CMK (cell line): ENCODE measurements at regions not wholly inside any gene's neighbourhood (a gene's known extent, or its start where the extent isn't known, plus 50 kb on each side); places are given as distances from the start of the nearest gene placed in this dataset.
A peak's percentile ranks its signal among the peaks of the same experiment; 100 is the strongest.

Experiments
- DNase-seq: peaks from one replicate; pipeline ENCODE4 v3.0.0-alpha.2; 2010; ENCODE audit warnings: low read depth

- DNase-seq = no peak
Observed at GRCh38 chr13:97631158-97631557, 197.2 kb downstream of the RAP2A start.

GRCh38 chr13:97639236-97639635 is 205.3 kb downstream of the RAP2A start:
- DNase-seq = no peak

GRCh38 chr13:97640268-97640667 is 206.3 kb downstream of the RAP2A start:
- DNase-seq = no peak

- DNase-seq = peak; percentile 26
Observed at GRCh38 chr13:97648171-97648880, 214.4 kb downstream of the RAP2A start.

GRCh38 chr13:97648881-97649224 is 214.9 kb downstream of the RAP2A start:
- no peak for DNase-seq

- DNase-seq = no peak
Observed at GRCh38 chr13:97653443-97654140, 219.6 kb downstream of the RAP2A start.

- DNase-seq = no peak
Observed at GRCh38 chr13:97654236-97654635, 220.3 kb downstream of the RAP2A start.

GRCh38 chr13:97658556-97658955 is 224.6 kb downstream of the RAP2A start:
- DNase-seq = no peak

- no peak for DNase-seq
Observed at GRCh38 chr13:97659602-97660001, 225.6 kb downstream of the RAP2A start.

GRCh38 chr13:97660594-97661260 is 226.8 kb downstream of the RAP2A start:
- no peak for DNase-seq

- DNase-seq = no peak
Observed at GRCh38 chr13:97686594-97686993, 252.6 kb downstream of the RAP2A start.

- DNase-seq = no peak
Observed at GRCh38 chr13:97692628-97693027, 258.7 kb downstream of the RAP2A start.

- no peak for DNase-seq
Observed at GRCh38 chr13:97695684-97696083, 257.8 kb upstream of the IPO5 start.

GRCh38 chr13:97696921-97697320 is 256.6 kb upstream of the IPO5 start:
- no peak for DNase-seq

- no peak for DNase-seq
Observed at GRCh38 chr13:97700306-97700848, 253.1 kb upstream of the IPO5 start.

GRCh38 chr13:97702614-97703013 is 250.9 kb upstream of the IPO5 start:
- DNase-seq = no peak

- DNase-seq = no peak
Observed at GRCh38 chr13:97710797-97711196, 242.7 kb upstream of the IPO5 start.

GRCh38 chr13:97712770-97713169 is 240.7 kb upstream of the IPO5 start:
- DNase-seq = no peak

GRCh38 chr13:97715763-97716162 is 237.7 kb upstream of the IPO5 start:
- no peak for DNase-seq

- no peak for DNase-seq
Observed at GRCh38 chr13:97716746-97717145, 236.7 kb upstream of the IPO5 start.

- no peak for DNase-seq
Observed at GRCh38 chr13:97719736-97720135, 233.7 kb upstream of the IPO5 start.

GRCh38 chr13:97720896-97721295 is 232.6 kb upstream of the IPO5 start:
- no peak for DNase-seq

- no peak for DNase-seq
Observed at GRCh38 chr13:97723655-97724054, 229.8 kb upstream of the IPO5 start.
